ENCODE measurements at regions not wholly inside any gene's neighbourhood (a gene's known extent, or its start where the extent isn't known, plus 50 kb on each side); places are given as distances from the start of the nearest gene placed in this dataset.

GRCh38 chr4:178090640-178091411 is 648.6 kb upstream of the AGA start:
- TF ChIP-seq CTCF (IDR thresholded peaks at IDR 0.05 in 8 of 11, conservative IDR thresholded peaks at IDR 0.05 in 3 of 11) (no peak), POLR2AphosphoS5 (IDR thresholded peaks at IDR 0.05) (no peak)
